ENCODE measurements at regions not wholly inside any gene's neighbourhood (a gene's known extent, or its start where the extent isn't known, plus 50 kb on each side); places are given as distances from the start of the nearest gene placed in this dataset.
A peak's percentile ranks its signal among the peaks of the same experiment; 100 is the strongest.

- no peak for DNase-seq
Observed at GRCh38 chr9:120289990-120290975, 289.7 kb downstream of the CDK5RAP2 start.

DNA sequence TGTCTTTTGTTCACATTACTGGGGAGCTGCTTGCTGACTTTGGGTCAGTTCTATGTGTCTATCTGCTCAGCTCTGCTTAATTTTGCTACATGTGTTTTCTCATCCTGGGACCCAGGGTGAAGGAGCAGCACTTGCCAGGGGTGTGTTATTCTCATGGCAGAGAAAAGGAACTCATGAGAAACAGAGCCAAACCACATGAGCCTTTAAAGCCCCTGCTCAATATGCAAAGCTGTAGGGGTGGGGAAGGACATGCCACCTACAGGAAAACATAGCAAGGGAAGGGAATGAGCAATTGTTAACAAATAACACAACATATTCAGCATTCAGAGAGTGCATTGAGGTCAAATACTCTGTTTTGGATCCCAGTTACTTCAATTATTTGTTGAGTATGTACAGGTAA lies 290.9 kb downstream of the CDK5RAP2 start:
- no peak for DNase-seq

- DNase-seq, result no peak
Observed at GRCh38 chr9:120286530-120286929, 293.4 kb downstream of the CDK5RAP2 start.

- no peak for DNase-seq
Observed at GRCh38 chr9:120284821-120285220, 295.1 kb downstream of the CDK5RAP2 start.

- no peak for DNase-seq
Observed at GRCh38 chr9:120281665-120282064, 298.3 kb downstream of the CDK5RAP2 start.

- DNase-seq, result no peak
Observed at GRCh38 chr9:120267929-120268328, 312.0 kb downstream of the CDK5RAP2 start.

GRCh38 chr9:120265791-120266190 lies 314.2 kb downstream of the CDK5RAP2 start:
- DNase-seq, result peak; percentile 79

DNA sequence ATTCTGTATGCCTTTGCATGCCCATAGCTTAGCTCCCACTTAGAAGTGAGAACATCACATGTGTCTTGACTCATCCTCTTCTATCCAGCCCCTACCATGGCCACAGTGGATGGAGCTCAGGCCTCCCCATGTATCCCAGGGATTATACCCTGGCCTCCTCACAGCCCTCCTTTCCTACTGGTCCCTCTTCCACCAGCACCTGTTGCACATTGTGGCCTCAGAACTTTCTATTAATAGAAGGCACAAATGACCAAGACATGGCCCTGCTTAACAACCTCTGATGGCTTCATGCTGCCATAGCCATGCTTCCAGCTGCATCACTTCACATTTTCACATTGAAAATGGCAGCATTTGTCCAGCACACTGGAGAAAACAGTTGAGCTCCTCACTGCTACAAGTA lies 315.4 kb downstream of the CDK5RAP2 start:
- DNase-seq, result no peak

- DNase-seq, result no peak
Observed at GRCh38 chr9:120263836-120264235, 316.1 kb downstream of the CDK5RAP2 start.

- no peak for DNase-seq
Observed at GRCh38 chr9:120261419-120261818, 318.5 kb downstream of the CDK5RAP2 start.

- no peak for DNase-seq
Observed at GRCh38 chr9:120259100-120259499, 320.9 kb downstream of the CDK5RAP2 start.

DNA sequence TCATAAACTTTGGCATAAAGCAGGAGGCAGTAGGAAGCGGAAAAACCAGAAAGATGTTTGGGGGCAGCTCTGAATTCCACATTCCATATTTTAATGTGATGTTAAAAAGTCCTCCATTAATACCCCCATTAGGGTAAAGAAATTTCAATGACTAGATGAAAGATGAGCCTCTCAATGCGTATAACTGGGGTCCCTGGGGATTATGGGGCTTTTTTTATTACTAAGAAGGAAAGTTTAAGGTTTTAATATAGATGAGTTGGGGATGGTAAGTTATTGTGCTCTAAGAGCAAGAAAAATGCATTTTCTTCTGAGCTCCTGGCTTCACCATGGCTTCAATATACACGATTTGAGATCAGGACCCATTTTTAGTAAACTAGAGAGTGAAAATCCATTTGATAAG lies 321.9 kb downstream of the CDK5RAP2 start:
- no peak for DNase-seq

GRCh38 chr9:120257483-120257882 lies 322.5 kb downstream of the CDK5RAP2 start:
- no peak for DNase-seq

DNA sequence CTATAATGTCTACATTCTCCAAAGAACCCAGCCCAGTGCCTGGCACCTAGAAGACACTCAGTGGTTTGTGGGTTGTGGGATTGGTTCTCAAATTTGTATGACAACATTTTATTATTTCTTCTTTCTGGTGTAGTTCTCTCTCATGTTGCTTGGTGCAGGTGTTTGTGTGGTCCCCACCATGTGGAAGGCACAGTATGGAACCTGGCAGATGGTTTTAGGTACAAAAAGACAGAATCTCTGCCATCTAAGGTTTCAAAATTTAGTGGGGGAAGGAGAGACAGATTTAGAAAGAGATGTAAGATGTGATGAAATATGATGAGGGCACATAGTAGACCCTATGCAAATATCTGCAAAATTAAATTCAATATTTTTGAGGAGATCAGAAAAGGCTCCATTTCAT lies 323.8 kb downstream of the CDK5RAP2 start:
- no peak for DNase-seq

- no peak for DNase-seq
Observed at GRCh38 chr9:120252248-120252647, 327.7 kb downstream of the CDK5RAP2 start.

- DNase-seq, result no peak
Observed at GRCh38 chr9:120242116-120242811, 337.7 kb downstream of the CDK5RAP2 start.

- DNase-seq, result no peak
Observed at GRCh38 chr9:120236596-120236995, 343.4 kb downstream of the CDK5RAP2 start.

DNA sequence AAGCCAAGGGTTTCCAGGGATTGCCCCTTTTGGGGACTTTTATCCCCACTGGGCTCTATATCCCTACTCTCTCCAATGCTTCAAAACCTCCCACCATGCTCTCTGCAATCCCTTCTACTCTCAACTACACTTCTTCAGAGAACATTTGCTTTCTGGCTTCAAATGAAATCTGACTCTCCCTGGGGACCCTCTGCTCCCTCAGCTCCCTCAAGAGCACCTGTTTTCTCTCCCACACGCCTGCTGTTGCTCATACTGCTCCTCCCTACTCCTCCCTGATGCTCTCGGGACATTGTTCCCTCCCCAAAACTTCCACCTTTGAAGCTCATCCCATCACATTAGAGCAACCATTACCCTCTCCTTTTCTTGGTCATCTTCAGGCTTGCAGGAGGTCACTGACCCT lies 344.9 kb downstream of the CDK5RAP2 start:
- DNase-seq, result no peak

DNA sequence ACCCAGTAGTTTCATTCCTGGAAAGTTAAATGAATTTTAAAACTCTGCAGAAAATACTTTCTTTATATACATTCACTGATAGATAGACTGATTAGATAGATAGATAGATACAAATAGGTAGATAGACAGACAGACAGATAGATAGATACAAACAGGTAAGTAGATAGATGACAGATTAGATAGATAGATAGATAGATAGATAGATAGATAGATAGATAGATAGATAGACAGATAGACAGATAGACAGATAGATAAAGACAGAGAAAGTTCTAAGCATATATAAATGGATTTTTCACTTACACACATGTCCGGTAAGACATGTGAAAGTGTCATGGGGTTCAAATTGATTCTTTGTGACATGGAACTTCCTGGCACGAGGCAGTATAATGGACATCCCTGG lies 349.7 kb downstream of the CDK5RAP2 start:
- no peak for DNase-seq

DNA sequence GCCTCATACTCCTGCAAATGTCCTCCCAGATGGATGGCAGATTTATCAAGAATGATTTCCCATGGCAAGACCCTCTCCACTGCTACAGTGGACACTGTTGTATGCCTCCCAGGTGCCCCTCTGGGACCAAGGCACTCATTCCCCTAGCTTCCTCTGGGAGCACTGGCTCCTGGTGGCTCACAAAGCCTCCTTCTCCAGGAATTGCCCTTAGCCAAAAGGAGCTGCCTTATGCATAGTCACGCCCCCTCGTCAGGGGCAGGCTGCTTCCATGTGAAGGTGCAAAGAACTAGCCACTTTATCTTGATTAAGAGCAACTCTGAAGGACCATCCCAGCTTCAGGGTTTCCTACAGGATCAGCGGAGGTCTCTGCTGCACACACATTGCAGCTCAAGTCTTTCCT lies 358.1 kb downstream of the CDK5RAP2 start:
- DNase-seq, result no peak

- no peak for DNase-seq
Observed at GRCh38 chr9:120214332-120214731, 365.6 kb downstream of the CDK5RAP2 start.

- no peak for DNase-seq
Observed at GRCh38 chr9:120212853-120213200, 367.1 kb downstream of the CDK5RAP2 start.

DNA sequence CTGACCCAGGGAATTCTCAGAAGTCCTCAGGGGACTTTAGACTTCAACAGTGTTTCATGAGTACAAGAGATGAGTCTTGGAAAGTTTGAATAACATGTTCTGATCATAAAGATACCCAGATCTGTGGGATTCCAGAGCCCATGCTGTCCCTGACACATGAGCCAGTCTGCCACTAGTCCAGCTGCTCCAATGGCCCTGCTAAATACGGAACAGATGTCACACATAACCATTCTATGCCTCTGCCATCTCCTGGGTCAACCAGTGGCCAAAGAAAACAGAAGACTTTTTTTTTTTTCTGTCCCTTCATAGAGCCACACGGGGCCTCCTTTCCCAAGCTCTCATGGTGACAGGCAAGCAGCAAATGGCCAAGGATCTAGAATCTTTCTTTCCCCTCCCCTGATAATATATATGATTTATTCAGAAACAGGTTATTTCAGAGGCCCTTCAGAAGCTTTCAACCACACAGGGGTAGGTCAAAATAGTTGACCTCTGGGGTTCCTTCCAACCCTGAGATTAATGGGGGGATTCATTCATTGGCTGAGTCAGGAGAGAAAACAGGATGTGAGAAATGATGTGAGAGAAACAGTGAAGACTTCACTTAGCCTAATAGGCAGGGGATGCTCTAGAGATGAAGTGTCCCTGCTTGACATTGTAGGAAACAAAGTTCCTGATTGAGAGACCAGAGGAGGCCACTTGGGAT lies 367.7 kb downstream of the CDK5RAP2 start:
- DNase-seq, result no peak

DNA sequence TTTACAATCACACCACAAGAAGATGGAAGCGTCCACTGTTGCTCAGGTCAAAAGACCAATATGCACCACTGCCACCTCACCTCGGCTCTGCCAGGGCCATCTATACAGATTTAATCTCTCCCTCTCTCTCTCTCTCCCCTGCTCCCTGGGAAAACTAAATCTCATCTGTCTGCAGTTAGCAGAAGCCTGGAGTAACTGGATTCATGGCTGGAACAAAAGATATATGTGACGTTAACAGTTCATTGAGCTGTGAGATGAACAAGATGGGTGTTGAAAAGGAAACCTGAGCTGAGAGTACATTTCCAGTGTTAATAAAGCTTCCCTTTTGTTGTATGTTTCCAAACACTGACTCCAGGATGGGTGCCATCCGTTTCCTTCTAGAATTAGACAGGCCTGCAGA lies 369.7 kb downstream of the CDK5RAP2 start:
- no peak for DNase-seq
